ENCODE measurements at regions not wholly inside any gene's neighbourhood (a gene's known extent, or its start where the extent isn't known, plus 50 kb on each side); places are given as distances from the start of the nearest gene placed in this dataset.

GRCh38 chr16:86087011-86087895 lies 188.3 kb downstream of the IRF8 start:
- Mint-ChIP-seq H3K9me3 (ENCODE audit: unreplicated experiment) (no peaks in the 10 kb centered on the region), H3K27ac (ENCODE audit: unreplicated experiment) (no peak overlapping the region), H3K4me3 (ENCODE audit: unreplicated experiment) (no peak overlapping the region), H3K36me3 (ENCODE audit: unreplicated experiment) (no peaks in the 10 kb centered on the region), H3K27me3 (ENCODE audit: unreplicated experiment) (peaks cover 7% of the 10 kb centered on the region), H3K4me1 (ENCODE audit: low read depth, unreplicated experiment) (peaks cover 4% of the 10 kb centered on the region)
- DNase-seq, result no peak
- TF ChIP-seq, protein P1, sequence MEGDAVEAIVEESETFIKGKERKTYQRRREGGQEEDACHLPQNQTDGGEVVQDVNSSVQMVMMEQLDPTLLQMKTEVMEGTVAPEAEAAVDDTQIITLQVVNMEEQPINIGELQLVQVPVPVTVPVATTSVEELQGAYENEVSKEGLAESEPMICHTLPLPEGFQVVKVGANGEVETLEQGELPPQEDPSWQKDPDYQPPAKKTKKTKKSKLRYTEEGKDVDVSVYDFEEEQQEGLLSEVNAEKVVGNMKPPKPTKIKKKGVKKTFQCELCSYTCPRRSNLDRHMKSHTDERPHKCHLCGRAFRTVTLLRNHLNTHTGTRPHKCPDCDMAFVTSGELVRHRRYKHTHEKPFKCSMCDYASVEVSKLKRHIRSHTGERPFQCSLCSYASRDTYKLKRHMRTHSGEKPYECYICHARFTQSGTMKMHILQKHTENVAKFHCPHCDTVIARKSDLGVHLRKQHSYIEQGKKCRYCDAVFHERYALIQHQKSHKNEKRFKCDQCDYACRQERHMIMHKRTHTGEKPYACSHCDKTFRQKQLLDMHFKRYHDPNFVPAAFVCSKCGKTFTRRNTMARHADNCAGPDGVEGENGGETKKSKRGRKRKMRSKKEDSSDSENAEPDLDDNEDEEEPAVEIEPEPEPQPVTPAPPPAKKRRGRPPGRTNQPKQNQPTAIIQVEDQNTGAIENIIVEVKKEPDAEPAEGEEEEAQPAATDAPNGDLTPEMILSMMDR (IDR thresholded peaks at IDR 0.05; ENCODE audit: partially characterized antibody, unreplicated experiment), result no peak

GRCh38 chr16:86087896-86088230 lies 188.9 kb downstream of the IRF8 start:
- peaks cover 3% of the 10 kb centered on the region for H3K4me1 Mint-ChIP-seq (ENCODE audit: low read depth, unreplicated experiment)
- no peaks in the 10 kb centered on the region for H3K36me3 Mint-ChIP-seq (ENCODE audit: unreplicated experiment)
- H3K4me3 Mint-ChIP-seq (ENCODE audit: unreplicated experiment), result no peak overlapping the region
- TF ChIP-seq, protein P1 (IDR thresholded peaks at IDR 0.05; ENCODE audit: partially characterized antibody, unreplicated experiment), result no peak
- DNase-seq, result no peak
- H3K27me3 Mint-ChIP-seq (ENCODE audit: unreplicated experiment), result peaks cover 7% of the 10 kb centered on the region
- H3K9me3 Mint-ChIP-seq (ENCODE audit: unreplicated experiment), result no peaks in the 10 kb centered on the region
- H3K27ac Mint-ChIP-seq (ENCODE audit: unreplicated experiment), result no peak overlapping the region

- H3K4me3 Mint-ChIP-seq (ENCODE audit: unreplicated experiment), result no peak overlapping the region
- no peak overlapping the region for H3K27ac Mint-ChIP-seq (ENCODE audit: unreplicated experiment)
- peaks cover 7% of the 10 kb centered on the region for H3K27me3 Mint-ChIP-seq (ENCODE audit: unreplicated experiment)
- DNase-seq, result no peak
- TF ChIP-seq, protein P1 (IDR thresholded peaks at IDR 0.05; ENCODE audit: partially characterized antibody, unreplicated experiment), result no peak
- no peaks in the 10 kb centered on the region for H3K36me3 Mint-ChIP-seq (ENCODE audit: unreplicated experiment)
- no peaks in the 10 kb centered on the region for H3K9me3 Mint-ChIP-seq (ENCODE audit: unreplicated experiment)
- H3K4me1 Mint-ChIP-seq (ENCODE audit: low read depth, unreplicated experiment), result peaks cover 3% of the 10 kb centered on the region
These were observed 189.3 kb downstream of the IRF8 start for GRCh38 chr16:86088287-86088686.

DNA sequence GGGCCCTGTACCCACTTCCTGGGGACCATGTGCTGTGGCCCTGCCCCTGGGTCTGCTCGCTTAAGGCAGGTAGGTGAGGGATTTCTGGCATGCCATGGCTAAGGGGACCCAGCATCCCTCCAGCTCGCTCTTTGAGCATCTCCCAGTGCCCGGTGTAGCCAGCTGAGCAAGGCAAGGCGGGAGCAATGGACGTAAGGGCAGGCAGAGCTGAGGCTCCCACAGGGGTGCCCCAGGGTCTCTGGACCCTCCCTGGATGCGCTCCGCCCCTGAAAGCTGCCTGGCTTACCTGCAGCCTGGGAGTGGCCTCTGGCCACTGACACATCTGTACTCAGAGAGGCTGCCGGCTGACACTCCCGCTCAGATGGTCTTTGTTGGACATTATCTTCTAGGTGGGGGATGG lies 189.9 kb downstream of the IRF8 start:
- no peaks in the 10 kb centered on the region for H3K9me3 Mint-ChIP-seq (ENCODE audit: unreplicated experiment)
- H3K4me1 Mint-ChIP-seq (ENCODE audit: low read depth, unreplicated experiment), result peaks cover 2% of the 10 kb centered on the region
- TF ChIP-seq, protein P1 (IDR thresholded peaks at IDR 0.05; ENCODE audit: partially characterized antibody, unreplicated experiment), result no peak
- H3K4me3 Mint-ChIP-seq (ENCODE audit: unreplicated experiment), result no peak overlapping the region
- H3K36me3 Mint-ChIP-seq (ENCODE audit: unreplicated experiment), result no peaks in the 10 kb centered on the region
- peaks cover 7% of the 10 kb centered on the region for H3K27me3 Mint-ChIP-seq (ENCODE audit: unreplicated experiment)
- DNase-seq, result no peak
- no peak overlapping the region for H3K27ac Mint-ChIP-seq (ENCODE audit: unreplicated experiment)

DNA sequence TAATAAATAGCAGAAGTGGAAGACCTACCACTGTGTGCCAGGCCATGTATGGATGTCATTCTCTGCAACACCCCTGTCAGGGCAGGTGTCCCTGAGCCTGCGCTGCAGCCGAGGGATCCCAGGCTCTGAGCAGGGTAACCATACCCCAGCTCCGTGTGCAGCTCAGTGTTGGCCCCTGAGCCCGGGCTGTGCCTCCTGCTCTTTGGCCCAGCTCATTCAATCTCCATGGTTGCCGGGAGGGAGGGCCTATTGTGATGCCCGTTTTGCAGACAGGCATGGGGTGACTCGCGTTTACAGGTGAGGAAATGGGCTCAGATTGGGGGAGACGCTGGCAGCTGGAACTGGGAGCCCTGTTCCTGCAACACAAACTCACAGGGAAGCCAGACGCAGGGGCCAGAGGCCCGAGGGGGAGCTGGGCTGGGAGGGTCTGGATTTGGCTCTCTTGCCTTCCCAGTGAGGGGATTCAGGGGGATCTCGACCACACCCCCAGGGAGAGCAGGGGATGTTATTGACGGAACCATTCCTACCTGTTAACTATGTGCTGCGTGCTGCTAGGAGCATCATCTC lies 190.5 kb downstream of the IRF8 start:
- TF ChIP-seq, protein P1 (IDR thresholded peaks at IDR 0.05; ENCODE audit: partially characterized antibody, unreplicated experiment), result no peak
- Mint-ChIP-seq H3K4me3 (ENCODE audit: unreplicated experiment) (no peak overlapping the region), H3K27me3 (ENCODE audit: unreplicated experiment) (peaks cover 7% of the 10 kb centered on the region), H3K9me3 (ENCODE audit: unreplicated experiment) (no peaks in the 10 kb centered on the region), H3K36me3 (ENCODE audit: unreplicated experiment) (no peaks in the 10 kb centered on the region), H3K27ac (ENCODE audit: unreplicated experiment) (no peak overlapping the region), H3K4me1 (ENCODE audit: low read depth, unreplicated experiment) (peaks cover 2% of the 10 kb centered on the region)
- no peak for DNase-seq

All from glutamatergic neuron (in vitro differentiated cells).